Skeletal muscle tissue (tissue), 3 donors: ENCODE measurements at regions not wholly inside any gene's neighbourhood (a gene's known extent, or its start where the extent isn't known, plus 50 kb on each side); places are given as distances from the start of the nearest gene placed in this dataset.

Experiments
- H3K27ac ChIP-seq: one replicate; pipeline ENCODE4 v1.7.0; 2013; ENCODE audit warnings: mild to moderate bottlenecking, low read depth, low read length, inconsistent platforms
- H3K27me3 ChIP-seq, 3 donors: one replicate each; pipeline ENCODE4 v1.7.0; 2013; ENCODE audit warnings: low read length in 3 of 3; ENCODE audit not compliant: control insufficient read depth in 3 of 3, insufficient read depth in 3 of 3
- H3K36me3 ChIP-seq, 3 donors: one replicate each; pipeline ENCODE4 v1.7.0; 2013; ENCODE audit warnings: low read length in 3 of 3; ENCODE audit not compliant: control insufficient read depth in 3 of 3, insufficient read depth in 3 of 3
- H3K4me1 ChIP-seq, 3 donors: one replicate each; pipeline ENCODE4 v1.7.0; 2013; ENCODE audit warnings: low read length in 3 of 3, mild to moderate bottlenecking in 3 of 3; ENCODE audit not compliant: control insufficient read depth in 3 of 3, insufficient read depth in 3 of 3
- H3K4me3 ChIP-seq, 3 donors: one replicate each; pipeline ENCODE4 v1.7.0; 2013; ENCODE audit warnings: low read length in 3 of 3
- H3K9ac ChIP-seq, 3 donors: one replicate each; pipeline ENCODE4 v1.7.0; 2013; ENCODE audit warnings: low read length in 3 of 3, mild to moderate bottlenecking in 3 of 3, moderate library complexity in 2 of 3, low read depth in 1 of 3
- H3K9me3 ChIP-seq, 3 donors: one replicate each; pipeline ENCODE4 v1.7.0; 2013; ENCODE audit warnings: low read length in 3 of 3; ENCODE audit not compliant: control insufficient read depth in 3 of 3
- donor health status: Osteomylitis.

DNA sequence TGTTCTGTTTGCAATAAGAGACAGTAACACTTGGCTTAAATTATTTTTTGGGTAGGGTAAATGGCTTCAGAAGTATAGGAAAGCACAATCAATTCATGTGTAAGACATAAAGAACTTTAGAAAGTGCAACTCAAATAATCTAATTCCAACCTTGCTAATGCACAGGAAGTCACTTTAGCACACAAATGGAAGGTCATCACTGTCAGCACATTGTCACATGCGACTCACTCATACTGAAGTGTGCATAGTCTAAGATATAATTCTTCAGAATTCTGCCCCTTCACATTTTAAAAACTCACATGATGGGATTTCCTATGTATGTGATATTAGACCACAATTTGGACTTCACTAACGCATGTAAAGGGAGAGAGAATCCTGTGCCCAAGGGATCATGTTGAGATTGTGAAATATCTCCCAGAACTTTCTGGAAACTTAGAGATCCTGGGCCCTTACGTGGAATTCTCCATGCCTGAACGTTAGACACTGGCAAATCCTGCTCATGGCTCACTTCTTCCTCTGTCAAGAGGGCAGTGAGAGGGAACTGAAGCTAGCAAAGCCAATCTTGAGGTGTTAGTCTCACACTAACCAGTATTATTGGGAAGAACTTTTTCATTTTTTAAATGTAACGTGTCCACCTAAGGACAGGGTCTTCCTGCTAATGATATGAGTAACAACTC, 403.2 kb upstream of the PTGER4 start:
- H3K36me3 ChIP-seq = no peaks in the 10 kb centered on the region
- H3K27ac ChIP-seq = no peak overlapping the region
- no peak overlapping the region for H3K9ac ChIP-seq
- no peak overlapping the region for H3K4me3 ChIP-seq
- H3K27me3 ChIP-seq = no peaks in the 10 kb centered on the region
- no peaks in the 10 kb centered on the region for H3K9me3 ChIP-seq
- H3K4me1 ChIP-seq = no peaks in the 10 kb centered on the region

DNA sequence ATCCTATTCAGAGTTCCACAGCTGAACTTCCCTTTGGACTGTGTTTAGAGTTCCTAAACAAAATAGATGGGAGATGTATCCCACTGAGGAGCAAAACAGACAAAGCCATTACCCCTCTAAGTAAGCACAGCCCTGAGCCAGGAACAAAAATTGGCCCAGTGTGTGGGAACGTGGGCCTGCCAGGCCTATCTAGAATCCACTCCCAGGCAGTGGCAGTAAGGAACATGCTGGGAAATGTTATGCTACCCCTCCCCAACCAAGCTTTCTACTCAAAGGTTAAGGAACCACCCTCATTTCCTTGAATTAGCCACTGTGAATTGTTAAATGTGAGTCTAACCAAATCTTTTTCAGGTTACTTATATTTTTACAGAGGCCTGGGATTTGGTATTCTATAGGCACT, 405.1 kb upstream of the PTGER4 start:
- no peaks in the 10 kb centered on the region for H3K27me3 ChIP-seq
- no peak overlapping the region for H3K4me3 ChIP-seq
- H3K27ac ChIP-seq = no peak overlapping the region
- H3K9ac ChIP-seq = no peak overlapping the region
- H3K4me1 ChIP-seq = no peaks in the 10 kb centered on the region
- H3K9me3 ChIP-seq = no peaks in the 10 kb centered on the region
- no peaks in the 10 kb centered on the region for H3K36me3 ChIP-seq

DNA sequence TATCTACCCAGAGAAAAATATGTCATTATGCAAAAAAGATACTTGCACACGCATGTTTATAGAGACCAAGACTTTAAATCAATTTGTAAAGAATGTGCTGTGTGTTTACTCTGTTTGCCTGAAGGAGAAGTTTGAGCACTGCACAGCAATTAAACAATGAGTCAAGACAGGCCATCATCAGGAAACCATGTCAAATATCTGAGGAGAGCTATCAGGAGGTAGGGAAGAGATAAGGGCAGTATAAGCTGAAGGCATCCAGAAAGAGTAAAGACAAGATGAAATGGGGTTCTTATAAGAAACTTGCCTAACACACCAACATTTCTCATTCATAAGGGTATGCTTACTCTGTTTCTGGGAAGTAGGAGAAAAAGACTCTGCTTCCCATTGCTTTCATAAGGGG, 405.8 kb upstream of the PTGER4 start:
- Histone ChIP-seq H3K4me3 (no peak overlapping the region), H3K9me3 (no peaks in the 10 kb centered on the region), H3K27ac (no peak overlapping the region), H3K27me3 (no peaks in the 10 kb centered on the region), H3K9ac (no peak overlapping the region), H3K4me1 (no peaks in the 10 kb centered on the region), H3K36me3 (no peaks in the 10 kb centered on the region)

DNA sequence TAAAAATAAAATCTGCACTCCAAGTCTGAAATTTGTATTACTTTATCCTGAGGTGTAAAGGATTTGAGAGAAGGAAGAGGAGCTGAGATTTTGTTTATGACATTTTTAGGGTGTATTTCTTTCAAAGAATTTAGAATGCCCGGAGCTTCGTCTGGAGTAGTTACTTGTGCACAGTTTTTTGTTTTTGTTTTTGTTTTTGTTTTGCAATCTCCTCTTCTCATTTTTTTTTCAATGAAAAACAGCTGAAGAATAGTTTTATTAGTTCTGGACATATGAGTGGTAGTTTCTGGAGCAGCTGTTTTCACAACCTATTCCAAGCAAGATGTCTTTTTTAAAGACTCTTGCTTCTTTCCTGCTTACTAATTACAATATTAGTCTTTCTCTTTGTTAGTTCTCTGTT, 408.2 kb upstream of the PTGER4 start:
- H3K9ac ChIP-seq = no peak overlapping the region

DNA sequence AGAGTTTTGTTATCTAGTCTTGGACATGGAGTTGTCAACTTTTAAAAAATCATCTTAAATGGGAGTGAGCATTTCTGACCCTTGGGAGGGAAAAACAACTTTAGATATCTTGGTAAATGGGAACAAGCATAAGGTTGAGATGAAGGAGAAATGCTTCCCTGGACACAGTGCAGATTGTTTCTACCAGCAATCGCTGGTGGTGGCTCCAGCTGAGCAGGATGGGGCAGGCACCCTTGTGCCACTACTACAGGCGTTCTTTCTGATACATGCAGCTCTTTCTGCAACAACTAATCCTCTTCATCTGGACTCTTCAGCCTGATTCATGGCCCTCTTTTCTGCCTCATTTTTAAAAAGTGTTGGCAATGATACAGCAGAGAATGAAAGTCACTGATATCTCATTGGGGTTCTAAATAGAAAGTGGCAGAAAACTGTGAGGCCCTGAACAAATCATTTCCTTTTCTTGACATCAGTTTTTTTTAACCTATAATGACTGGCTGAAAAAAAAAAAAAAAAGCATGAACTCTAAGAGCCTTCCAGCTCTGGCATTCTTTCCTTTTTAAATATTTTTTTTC, 409.4 kb upstream of the PTGER4 start:
- H3K27me3 ChIP-seq = no peaks in the 10 kb centered on the region
- no peaks in the 10 kb centered on the region for H3K4me1 ChIP-seq
- H3K36me3 ChIP-seq = no peaks in the 10 kb centered on the region
- H3K4me3 ChIP-seq = no peak overlapping the region
- no peak overlapping the region for H3K9ac ChIP-seq
- no peak overlapping the region for H3K27ac ChIP-seq
- H3K9me3 ChIP-seq = no peaks in the 10 kb centered on the region

More for the DNA sequence above, 408.2 kb upstream of the PTGER4 start:
- H3K36me3 ChIP-seq = no peaks in the 10 kb centered on the region
- H3K27ac ChIP-seq = no peak overlapping the region
- H3K4me1 ChIP-seq = no peaks in the 10 kb centered on the region
- no peaks in the 10 kb centered on the region for H3K9me3 ChIP-seq
- no peaks in the 10 kb centered on the region for H3K27me3 ChIP-seq
- no peak overlapping the region for H3K4me3 ChIP-seq

DNA sequence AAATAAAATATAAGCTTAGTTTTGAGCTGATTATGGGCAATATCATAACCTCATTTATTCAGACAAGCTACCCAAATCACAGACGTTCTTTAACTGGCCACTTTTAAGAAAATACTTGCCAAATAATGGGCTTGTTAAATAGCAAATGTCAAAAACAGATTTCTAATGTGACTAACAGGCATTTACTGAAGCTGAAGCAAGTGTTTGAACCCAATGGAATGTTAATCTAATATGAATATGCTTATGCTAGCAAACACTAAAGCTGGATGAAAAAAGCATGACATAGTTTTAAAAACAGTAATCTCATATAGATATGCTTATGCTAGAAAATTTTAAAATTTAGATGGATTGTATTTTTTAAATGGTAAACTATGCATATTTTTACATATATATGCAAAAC, 411.6 kb upstream of the PTGER4 start:
- Histone ChIP-seq H3K9me3 (no peaks in the 10 kb centered on the region), H3K4me3 (no peak overlapping the region), H3K27ac (no peak overlapping the region), H3K4me1 (no peaks in the 10 kb centered on the region), H3K9ac (no peak overlapping the region), H3K36me3 (no peaks in the 10 kb centered on the region), H3K27me3 (no peaks in the 10 kb centered on the region)

DNA sequence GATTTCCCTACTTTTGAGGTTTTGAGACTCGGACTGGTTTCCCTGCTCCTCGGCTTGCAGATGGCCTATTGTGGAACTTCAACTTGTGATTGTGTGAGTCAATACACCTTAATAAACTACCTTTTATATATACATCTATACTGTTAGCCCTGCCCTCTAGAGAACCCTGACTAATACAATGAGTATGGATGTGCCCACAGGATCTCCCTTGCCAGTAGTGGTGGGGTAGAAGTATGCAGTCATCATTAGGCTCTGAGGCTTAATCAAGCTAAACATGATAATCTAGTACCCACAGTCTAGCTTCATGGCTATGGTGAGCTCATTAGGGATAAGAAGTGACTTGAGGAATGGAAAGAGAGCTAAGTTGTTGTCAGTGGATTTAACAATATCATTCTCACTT, 412.8 kb upstream of the PTGER4 start:
- Histone ChIP-seq H3K9ac (no peak overlapping the region), H3K27me3 (no peaks in the 10 kb centered on the region), H3K27ac (no peak overlapping the region), H3K4me3 (no peak overlapping the region), H3K4me1 (no peaks in the 10 kb centered on the region), H3K9me3 (no peaks in the 10 kb centered on the region), H3K36me3 (no peaks in the 10 kb centered on the region)

DNA sequence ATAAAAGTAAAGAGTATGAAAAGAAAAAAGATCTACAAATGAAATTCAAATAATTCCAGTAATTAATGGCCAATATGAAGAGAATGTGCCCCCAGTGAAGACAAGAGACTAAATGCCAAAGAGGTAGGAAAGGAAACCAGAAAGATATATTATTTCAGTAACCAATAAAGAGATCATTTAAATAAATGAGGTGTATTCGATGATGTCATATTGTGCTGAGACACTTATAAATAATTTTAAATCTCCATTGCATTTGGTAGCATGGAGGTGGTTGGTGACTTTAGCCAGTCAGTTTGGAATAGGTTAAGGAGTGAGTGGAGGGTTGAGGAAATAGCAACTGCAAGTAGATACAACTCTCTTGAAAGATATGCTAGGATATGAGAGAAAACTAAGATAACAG, 417.7 kb upstream of the PTGER4 start:
- no peaks in the 10 kb centered on the region for H3K36me3 ChIP-seq
- no peaks in the 10 kb centered on the region for H3K4me1 ChIP-seq
- no peak overlapping the region for H3K9ac ChIP-seq
- no peaks in the 10 kb centered on the region for H3K9me3 ChIP-seq
- no peaks in the 10 kb centered on the region for H3K27me3 ChIP-seq
- no peak overlapping the region for H3K27ac ChIP-seq
- no peak overlapping the region for H3K4me3 ChIP-seq

DNA sequence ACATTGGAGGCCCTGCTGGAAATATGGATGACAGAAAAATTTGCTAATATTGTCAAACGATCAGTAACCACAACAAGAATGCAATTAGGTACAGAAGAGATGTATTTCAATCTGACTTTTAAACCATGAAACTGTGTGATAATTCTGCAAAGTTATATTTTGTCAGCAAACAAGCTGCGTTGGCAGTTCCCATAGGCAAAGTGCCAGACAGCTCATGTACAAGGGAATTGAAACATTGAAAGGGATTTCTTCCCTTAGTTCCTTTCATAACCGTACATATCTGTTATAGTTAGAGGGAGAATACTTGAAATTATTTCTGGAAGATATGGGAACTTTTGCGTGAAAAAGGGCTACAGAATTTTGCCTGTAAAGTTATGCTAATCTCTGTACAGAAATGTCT, 419.4 kb upstream of the PTGER4 start:
- no peak overlapping the region for H3K4me3 ChIP-seq
- H3K9me3 ChIP-seq = no peaks in the 10 kb centered on the region
- no peaks in the 10 kb centered on the region for H3K27me3 ChIP-seq
- H3K36me3 ChIP-seq = no peaks in the 10 kb centered on the region
- no peak overlapping the region for H3K27ac ChIP-seq
- H3K4me1 ChIP-seq = no peaks in the 10 kb centered on the region
- H3K9ac ChIP-seq = no peak overlapping the region

DNA sequence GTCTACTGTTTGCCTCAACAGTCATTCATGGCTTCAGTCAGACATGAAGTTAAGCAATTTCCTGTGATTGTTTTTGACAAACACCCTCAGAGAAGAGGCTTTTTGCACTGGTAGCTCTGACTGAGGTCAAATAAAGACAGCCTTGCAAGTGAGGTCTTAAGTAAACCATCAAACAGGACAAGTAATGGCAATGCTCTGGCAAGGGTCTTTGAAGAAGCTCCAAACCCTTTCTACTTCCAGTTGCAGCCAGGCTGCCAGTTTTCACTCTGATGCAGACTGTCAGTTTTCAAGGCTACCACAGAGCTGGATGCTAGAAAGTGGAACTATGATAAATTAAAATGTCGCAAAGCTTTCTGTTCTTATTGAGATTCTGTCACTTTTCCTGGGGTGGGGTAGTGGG, 421.5 kb upstream of the PTGER4 start:
- Histone ChIP-seq H3K36me3 (no peaks in the 10 kb centered on the region), H3K9me3 (no peaks in the 10 kb centered on the region)

More for the DNA sequence above, 421.5 kb upstream of the PTGER4 start:
- Histone ChIP-seq H3K27me3 (no peaks in the 10 kb centered on the region), H3K4me1 (no peaks in the 10 kb centered on the region), H3K4me3 (no peak overlapping the region), H3K9ac (no peak overlapping the region), H3K27ac (no peak overlapping the region)
